Right atrium auricular region (tissue), 2 donors: ENCODE measurements at regions not wholly inside any gene's neighbourhood (a gene's known extent, or its start where the extent isn't known, plus 50 kb on each side); places are given as distances from the start of the nearest gene placed in this dataset.

Experiments used
- DNase-seq: peaks from one replicate; pipeline ENCODE4 v3.0.0-alpha.2; 2019; ENCODE audit warnings: low spot score
- H3K27ac ChIP-seq, 2 donors: fragments of 200-600 bp; sonication (generic); 1 replicate in 1 of 2; 2 replicates in 1 of 2; pipeline ENCODE4 v1.5.1; 2016 to 2019
- H3K27me3 ChIP-seq, 2 donors: fragments of 200-600 bp; sonication (generic); one replicate each; pipeline versions ENCODE4 v1.5.1 to v1.6.0; 2017 to 2019
- H3K36me3 ChIP-seq: fragments of 200-600 bp; sonication (generic); one replicate; pipeline ENCODE4 v1.5.1; 2016
- H3K4me1 ChIP-seq, 2 donors: fragments of 200-600 bp; sonication (generic); one replicate each; pipeline versions ENCODE4 v1.5.1 to v1.6.0; 2017 to 2019
- H3K4me3 ChIP-seq, 2 donors: fragments of 200-600 bp; sonication (generic); 1 replicate in 1 of 2; 2 replicates in 1 of 2; pipeline ENCODE4 v1.5.1; 2017 to 2019; ENCODE audit warnings: mild to moderate bottlenecking in 1 of 2, moderate library complexity in 1 of 2
- H3K9me3 ChIP-seq, 2 donors: fragments of 200-600 bp; sonication (generic); one replicate each; pipeline ENCODE4 v1.5.1; 2019
- CTCF ChIP-seq, 2 donors: fragments of 200-600 bp; sonication (generic); IDR thresholded peaks; one replicate each; pipeline ENCODE4 v1.5.1; 2019; ENCODE audit warnings: antibody characterized with exemption in 2 of 2

GRCh38 chr5:117414926-117415325 is 840.3 kb upstream of the SEMA6A start:
- H3K4me1 ChIP-seq, result no peaks in the 10 kb centered on the region
- no peaks in the 10 kb centered on the region for H3K9me3 ChIP-seq
- H3K4me3 ChIP-seq, result no peak overlapping the region
- no peak for TF ChIP-seq CTCF (IDR thresholded peaks at IDR 0.05)
- no peak for DNase-seq
- no peaks in the 10 kb centered on the region for H3K36me3 ChIP-seq
- no peaks in the 10 kb centered on the region for H3K27me3 ChIP-seq
- H3K27ac ChIP-seq, result no peak overlapping the region

GRCh38 chr5:117411701-117412100 is 837.1 kb upstream of the SEMA6A start:
- no peaks in the 10 kb centered on the region for H3K27me3 ChIP-seq
- no peak for DNase-seq
- no peak overlapping the region for H3K27ac ChIP-seq
- TF ChIP-seq CTCF (IDR thresholded peaks at IDR 0.05), result no peak
- H3K9me3 ChIP-seq, result no peaks in the 10 kb centered on the region
- no peaks in the 10 kb centered on the region for H3K36me3 ChIP-seq
- no peaks in the 10 kb centered on the region for H3K4me1 ChIP-seq
- no peak overlapping the region for H3K4me3 ChIP-seq

- Histone ChIP-seq H3K4me3 (no peak overlapping the region), H3K36me3 (no peaks in the 10 kb centered on the region), H3K27ac (no peak overlapping the region), H3K9me3 (no peaks in the 10 kb centered on the region), H3K4me1 (no peaks in the 10 kb centered on the region), H3K27me3 (no peaks in the 10 kb centered on the region)
- no peak for DNase-seq
- no peak for TF ChIP-seq CTCF (IDR thresholded peaks at IDR 0.05)
These were observed 830.6 kb upstream of the SEMA6A start for GRCh38 chr5:117405197-117405596.

- Histone ChIP-seq H3K4me3 (no peak overlapping the region), H3K9me3 (no peaks in the 10 kb centered on the region), H3K36me3 (no peaks in the 10 kb centered on the region), H3K27me3 (no peaks in the 10 kb centered on the region), H3K27ac (no peak overlapping the region), H3K4me1 (no peaks in the 10 kb centered on the region)
- no peak for DNase-seq
- TF ChIP-seq CTCF (IDR thresholded peaks at IDR 0.05), result no peak
These were observed 820.0 kb upstream of the SEMA6A start for GRCh38 chr5:117394506-117395157.

GRCh38 chr5:117393125-117393524 is 818.5 kb upstream of the SEMA6A start:
- no peak for TF ChIP-seq CTCF (IDR thresholded peaks at IDR 0.05)
- H3K4me1 ChIP-seq, result no peaks in the 10 kb centered on the region
- no peak overlapping the region for H3K4me3 ChIP-seq
- no peaks in the 10 kb centered on the region for H3K36me3 ChIP-seq
- DNase-seq, result no peak
- H3K9me3 ChIP-seq, result no peaks in the 10 kb centered on the region
- H3K27me3 ChIP-seq, result no peaks in the 10 kb centered on the region
- H3K27ac ChIP-seq, result no peak overlapping the region

- Histone ChIP-seq H3K4me1 (no peaks in the 10 kb centered on the region), H3K9me3 (no peaks in the 10 kb centered on the region), H3K27ac (no peak overlapping the region), H3K36me3 (no peaks in the 10 kb centered on the region), H3K27me3 (no peaks in the 10 kb centered on the region), H3K4me3 (no peak overlapping the region)
- no peak for DNase-seq
- TF ChIP-seq CTCF (IDR thresholded peaks at IDR 0.05), result no peak
These were observed 805.7 kb upstream of the SEMA6A start for GRCh38 chr5:117380316-117380715.
